GM19452 (cell line): ENCODE measurements at regions not wholly inside any gene's neighbourhood (a gene's known extent, or its start where the extent isn't known, plus 50 kb on each side); places are given as distances from the start of the nearest gene placed in this dataset.

Source experiments
- ATAC-seq: cut with Tn5 transposase; IDR thresholded peaks from one replicate; pipeline ENCODE4 v1.9.1; 2021; ENCODE audit not compliant: unreplicated experiment

GRCh38 chr20:16220826-16221225, 352.4 kb downstream of the KIF16B start:
- ATAC-seq, result no peak

DNA sequence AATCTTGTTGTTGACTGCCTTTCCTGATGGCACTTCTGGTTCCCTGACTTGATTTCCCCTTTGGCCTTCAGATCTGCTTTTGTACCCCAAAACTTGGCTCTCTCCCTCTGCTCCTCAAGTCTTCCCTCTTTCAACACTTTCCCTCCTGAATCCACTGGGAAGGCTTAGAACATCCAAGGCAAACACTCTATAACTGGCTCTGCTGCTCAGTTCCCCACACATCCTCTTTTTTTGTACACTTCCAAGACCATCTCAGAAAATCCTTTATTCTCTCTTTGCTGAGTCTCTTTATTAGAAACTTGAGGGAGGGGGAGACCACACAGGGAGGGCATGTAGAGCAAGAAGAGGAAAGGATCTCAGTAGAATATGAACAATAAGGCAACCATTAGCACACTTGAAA, 354.1 kb downstream of the KIF16B start:
- ATAC-seq, result no peak

DNA sequence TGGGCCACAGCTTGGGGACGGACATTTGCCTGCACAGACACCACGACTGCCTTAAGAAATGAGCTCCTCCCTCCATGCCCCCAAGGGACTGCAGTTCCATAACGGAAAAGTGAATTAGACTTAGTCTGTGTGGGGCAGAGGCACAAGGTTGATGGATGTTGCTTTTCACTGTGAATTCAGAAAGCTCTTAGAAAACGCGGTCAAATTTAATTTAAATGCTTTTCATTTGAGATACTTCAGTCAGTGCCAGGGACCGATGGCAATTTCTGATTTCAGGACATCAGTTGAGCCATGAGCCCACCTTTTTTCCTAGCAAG, 356.4 kb downstream of the KIF16B start:
- ATAC-seq, result no peak

DNA sequence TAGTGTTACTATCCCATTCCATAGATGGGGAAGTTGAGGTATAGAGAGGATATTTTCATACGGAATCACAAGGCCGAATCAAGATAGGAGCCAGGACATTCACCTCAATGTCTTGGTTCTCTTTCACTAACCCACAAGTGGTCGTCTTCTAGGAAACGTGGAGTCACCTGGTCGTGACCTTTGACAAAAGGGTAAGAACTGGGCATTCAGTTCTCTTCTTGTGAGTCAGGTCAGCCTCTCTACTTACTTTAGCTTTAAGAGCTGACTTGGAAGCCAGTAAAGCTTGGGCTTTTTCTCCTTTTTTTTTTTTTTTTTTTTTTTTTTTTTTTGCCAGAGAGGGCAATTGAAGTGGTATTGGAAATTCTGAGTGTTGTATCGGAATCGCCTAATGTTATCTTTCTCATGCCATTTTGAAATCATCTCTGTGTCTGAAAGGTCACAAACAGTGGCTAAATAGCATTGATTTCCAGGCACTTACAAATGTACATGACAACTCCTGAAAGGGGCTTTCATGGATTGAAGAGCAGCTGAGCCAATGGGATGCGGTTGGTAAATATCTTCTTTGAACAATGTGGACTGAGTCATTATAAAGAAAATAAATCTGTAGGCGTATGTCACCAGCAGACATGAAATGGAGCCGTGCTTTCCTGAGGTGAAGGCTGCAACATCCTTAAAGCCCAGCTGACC, 356.9 kb downstream of the KIF16B start:
- no peak for ATAC-seq

DNA sequence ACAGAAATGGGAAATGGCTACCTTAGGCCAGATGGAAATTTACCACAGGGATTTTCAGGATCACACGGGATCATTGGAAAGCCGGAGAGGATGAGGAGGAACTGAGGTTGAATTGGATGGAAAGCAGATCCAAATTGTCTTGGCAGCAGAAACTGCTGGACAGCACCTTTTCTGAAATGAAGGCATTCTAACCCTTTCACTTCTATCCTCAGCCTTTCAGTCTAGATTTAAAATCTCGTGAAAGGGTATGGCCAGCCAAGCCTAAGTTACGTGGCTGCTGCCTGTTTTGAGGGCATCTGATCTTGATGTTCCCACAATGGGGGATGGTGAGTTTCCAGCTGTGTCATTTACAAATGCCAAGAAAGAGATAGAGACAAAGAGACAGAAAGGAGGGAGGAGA, 358.2 kb downstream of the KIF16B start:
- no peak for ATAC-seq

DNA sequence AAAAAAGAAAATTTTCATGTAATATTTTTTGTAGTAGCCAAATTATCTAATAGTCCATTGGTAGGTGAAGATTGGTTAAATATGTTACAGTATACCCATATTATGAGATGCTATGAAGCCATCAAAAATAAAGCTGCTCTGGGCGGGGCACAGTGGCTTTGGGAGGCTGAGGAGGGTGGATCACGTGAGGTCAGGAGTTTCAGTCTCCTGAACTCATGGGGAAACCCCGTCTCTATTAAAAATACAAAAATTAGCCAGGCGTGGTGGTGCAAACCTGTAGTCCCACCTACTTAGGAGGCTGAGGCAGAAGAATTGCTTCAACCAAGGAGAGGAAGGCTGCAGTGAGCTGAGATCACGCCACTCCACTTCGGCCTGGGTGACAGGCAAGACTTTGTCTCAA, 360.5 kb downstream of the KIF16B start:
- ATAC-seq, result no peak

- ATAC-seq, result no peak
These were observed 363.3 kb downstream of the KIF16B start for GRCh38 chr20:16209951-16210361.

DNA sequence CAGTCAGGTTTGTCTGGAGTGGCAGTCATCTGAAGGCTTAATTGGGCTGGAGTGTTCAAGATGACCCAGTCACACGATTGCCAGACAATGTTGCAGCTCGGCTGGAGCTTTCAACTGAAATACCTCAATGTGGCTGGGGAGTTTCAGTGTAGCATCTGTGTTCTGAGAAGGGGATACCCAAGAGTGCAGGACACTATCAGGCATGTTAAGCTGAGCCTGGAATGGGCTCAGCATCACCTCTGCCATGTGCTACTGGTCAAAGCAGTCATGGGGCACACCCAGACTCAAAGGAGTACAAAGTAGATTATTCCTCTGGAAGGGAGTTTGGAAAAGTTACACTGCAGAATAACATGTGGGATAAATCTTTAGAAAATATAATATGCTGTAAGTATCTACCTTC, 363.9 kb downstream of the KIF16B start:
- no peak for ATAC-seq

GRCh38 chr20:16208443-16208842, 364.8 kb downstream of the KIF16B start:
- ATAC-seq, result no peak

GRCh38 chr20:16206817-16207216, 366.4 kb downstream of the KIF16B start:
- no peak for ATAC-seq

DNA sequence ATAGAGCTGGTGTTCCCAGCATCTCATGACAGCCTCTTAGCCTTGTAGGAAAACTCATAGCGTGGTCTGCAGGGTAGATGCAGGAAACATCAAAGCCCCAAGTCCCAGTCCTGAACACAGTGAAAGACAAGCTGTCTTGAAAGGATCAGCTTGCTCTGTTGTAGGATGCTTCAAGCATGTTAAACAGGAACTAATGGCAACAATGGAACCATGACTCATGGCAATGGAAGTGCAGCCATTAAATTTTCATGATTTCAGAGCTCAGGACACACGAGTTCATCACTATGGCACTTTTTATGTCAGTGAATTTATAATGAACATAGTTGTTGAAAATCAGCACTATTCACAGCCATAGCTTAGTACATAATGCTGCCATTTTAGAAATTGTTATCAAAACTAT, 367.7 kb downstream of the KIF16B start:
- no peak for ATAC-seq

GRCh38 chr20:16203096-16203495, 370.2 kb downstream of the KIF16B start:
- ATAC-seq, result no peak

GRCh38 chr20:16201191-16201590, 372.1 kb downstream of the KIF16B start:
- ATAC-seq, result no peak

DNA sequence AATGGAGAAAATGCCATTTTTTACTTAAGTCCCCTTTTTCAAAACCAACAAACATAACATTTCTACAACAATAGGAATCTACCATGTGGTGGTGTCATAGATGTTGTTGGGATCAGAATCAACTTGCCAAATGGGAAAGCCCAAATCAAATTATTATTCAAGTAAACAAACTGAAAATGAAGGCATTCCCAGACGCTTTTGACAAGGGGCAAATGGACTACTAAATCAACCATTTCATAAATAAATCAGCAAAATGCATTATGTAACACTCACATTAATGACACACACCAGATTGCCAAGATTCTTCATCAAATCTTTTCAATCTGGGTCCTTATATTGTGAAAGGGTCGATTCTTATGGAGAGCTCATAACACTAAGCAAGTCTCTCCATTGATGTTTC, 375.6 kb downstream of the KIF16B start:
- no peak for ATAC-seq

DNA sequence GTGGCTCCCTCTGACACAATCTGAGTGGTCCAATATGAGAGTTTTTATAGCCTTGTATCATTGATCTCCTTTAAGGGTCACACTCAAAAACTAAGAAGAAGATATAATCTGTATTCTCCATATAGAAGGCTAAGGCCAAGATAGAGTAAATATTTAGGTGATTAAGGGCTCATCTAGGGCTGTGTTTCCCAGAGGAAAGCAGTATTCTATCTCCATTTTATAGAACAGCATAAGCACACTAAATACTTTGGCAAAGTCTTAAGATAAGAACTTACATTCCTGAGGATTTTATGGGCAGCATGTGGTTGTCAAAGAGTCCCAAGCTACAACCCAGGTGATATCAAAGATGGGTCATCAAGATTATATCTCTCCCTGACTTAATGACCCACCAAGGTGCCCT, 377.6 kb downstream of the KIF16B start:
- no peak for ATAC-seq

- no peak for ATAC-seq
These were observed 378.5 kb downstream of the KIF16B start for GRCh38 chr20:16194617-16195360.

- no peak for ATAC-seq
These were observed 381.8 kb downstream of the KIF16B start for GRCh38 chr20:16191496-16191895.

GRCh38 chr20:16189371-16189770, 383.9 kb downstream of the KIF16B start:
- ATAC-seq, result no peak

GRCh38 chr20:16187956-16188616, 385.2 kb downstream of the KIF16B start:
- ATAC-seq, result no peak

- no peak for ATAC-seq
These were observed 393.3 kb downstream of the KIF16B start for GRCh38 chr20:16179919-16180318.

- ATAC-seq, result no peak
These were observed 393.9 kb downstream of the KIF16B start for GRCh38 chr20:16179371-16179770.

- ATAC-seq, result no peak
These were observed 394.6 kb downstream of the KIF16B start for GRCh38 chr20:16178546-16179135.
